Endothelial cell of umbilical vein (primary cell): ENCODE measurements at regions not wholly inside any gene's neighbourhood (a gene's known extent, or its start where the extent isn't known, plus 50 kb on each side); places are given as distances from the start of the nearest gene placed in this dataset.

Source experiments
- BruUV-seq: library from RNA; stranded (reverse); fragments of 400-500 nt; replicated peaks from 2 replicates; lab custom pipeline; 2021; lab: Mats Ljungman, UMichigan
- CTCF ChIA-PET: fragments of 300-600, 350-600 bp; sonication (Branson Sonifier 250); formaldehyde crosslinking; loops from one replicate; lab custom pipeline; 2021; ENCODE audit warnings: antibody characterized with exemption, inconsistent platforms; lab: Charles Lee
- POLR2A ChIA-PET: fragments of 300-600, 350-600 bp; sonication (Branson Sonifier 250); formaldehyde crosslinking; loops from one replicate; lab custom pipeline; 2021; ENCODE audit warnings: antibody characterized with exemption, inconsistent platforms; lab: Charles Lee
- DNase-seq: peaks from one replicate; pipeline ENCODE4 v3.0.0-alpha.2; 2011; ENCODE audit warnings: low read depth, low spot score
- FAIRE-seq: peaks from 2 replicates; lab custom pipeline; 2011; peaks lifted over from hg19 to GRCh38; lab: Jason Lieb, UNC
- H2AFZ ChIP-seq: 2 replicates; pipeline ENCODE4 v1.6.0; 2012; ENCODE audit warnings: low read depth, low read length, control low read depth, inconsistent platforms
- H3K27ac ChIP-seq: 2 replicates; pipeline ENCODE4 v1.5.1; 2011; ENCODE audit warnings: low read depth, mild to moderate bottlenecking, control low read depth, low read length, moderate library complexity; ENCODE audit not compliant: insufficient read depth
- H3K27me3 ChIP-seq, 2 experiments: 2 replicates each; pipeline versions ENCODE4 v1.6.0 to v1.6.1; 2011; ENCODE audit warnings: low read length in 2 of 2, mixed read lengths in 1 of 2; ENCODE audit not compliant: control insufficient read depth in 2 of 2, insufficient read depth in 2 of 2
- H3K36me3 ChIP-seq, 2 experiments: 2 replicates in 1 of 2; 3 replicates in 1 of 2; pipeline ENCODE4 v1.5.1; 2011; ENCODE audit warnings: low read length in 2 of 2, mild to moderate bottlenecking in 1 of 2, moderate library complexity in 1 of 2; ENCODE audit not compliant: control insufficient read depth in 2 of 2, insufficient read depth in 2 of 2; ENCODE audit errors: extremely low read depth in 1 of 2
- H3K4me1 ChIP-seq: 3 replicates; pipeline ENCODE4 v1.5.1; 2011; ENCODE audit warnings: mild to moderate bottlenecking, low read length; ENCODE audit not compliant: control insufficient read depth, insufficient read depth; ENCODE audit errors: extremely low read depth
- H3K4me2 ChIP-seq: 2 replicates; pipeline ENCODE4 v1.6.1; 2011; ENCODE audit warnings: low read length, control low read depth, mixed read lengths; ENCODE audit not compliant: insufficient read depth
- H3K4me3 ChIP-seq, 3 experiments: fragments of 200-600 bp in 1 of 3; sonication (generic), shearing (Covaris generic) in 1 of 3; replicated peaks in 1 of 3; 2 replicates each; pipeline ENCODE4 v1.5.1; 2011 to 2016; ENCODE audit warnings: control low read depth in 3 of 3, low read length in 3 of 3, mild to moderate bottlenecking in 2 of 3, inconsistent platforms in 1 of 3, low read depth in 1 of 3, moderate library complexity in 1 of 3; ENCODE audit not compliant: insufficient read depth in 1 of 3
- H3K79me2 ChIP-seq: 2 replicates; pipeline ENCODE4 v1.6.0; 2012; ENCODE audit warnings: low read length, inconsistent platforms; ENCODE audit not compliant: control insufficient read depth, insufficient read depth
- H3K9ac ChIP-seq: replicated peaks from 2 replicates; pipeline ENCODE3; 2011; ENCODE audit warnings: low read length, control low read depth; ENCODE audit not compliant: insufficient read depth; ENCODE audit errors: extremely low read depth
- H3K9me1 ChIP-seq: replicated peaks from 3 replicates; pipeline ENCODE4 v1.6.0; 2011; ENCODE audit warnings: mild to moderate bottlenecking, low read length; ENCODE audit not compliant: control insufficient read depth, insufficient read depth; ENCODE audit errors: extremely low read depth
- H3K9me3 ChIP-seq: replicated peaks from 2 replicates; pipeline ENCODE4 v1.5.1; 2012; ENCODE audit warnings: low read length, inconsistent platforms; ENCODE audit not compliant: control insufficient read depth, insufficient read depth
- H4K20me1 ChIP-seq: replicated peaks from 2 replicates; pipeline ENCODE3; 2011; ENCODE audit warnings: mild to moderate bottlenecking, low read length; ENCODE audit not compliant: control insufficient read depth, insufficient read depth; ENCODE audit errors: extremely low read depth
- EZH2 ChIP-seq: IDR thresholded peaks from 2 replicates; pipeline ENCODE4 v1.6.1; 2012; ENCODE audit warnings: borderline replicate concordance, low read depth, mild to moderate bottlenecking, moderate library complexity, low read length, inconsistent platforms; ENCODE audit not compliant: severe bottlenecking
- FOS ChIP-seq: IDR thresholded peaks from 2 replicates; pipeline ENCODE4 v1.6.1; 2011; ENCODE audit warnings: mild to moderate bottlenecking, low read length, moderate library complexity, borderline replicate concordance; ENCODE audit not compliant: insufficient read depth
- GATA2 ChIP-seq: IDR thresholded peaks from 2 replicates; pipeline ENCODE4 v1.7.0; 2011; ENCODE audit warnings: low read depth, mild to moderate bottlenecking, moderate library complexity, mixed read lengths, low read length; ENCODE audit not compliant: insufficient read length, insufficient read depth
- JUN ChIP-seq: IDR thresholded peaks from 2 replicates; pipeline ENCODE4 v1.6.1; 2011; ENCODE audit warnings: borderline replicate concordance, low read depth; ENCODE audit not compliant: insufficient read length, insufficient read depth
- MYC ChIP-seq: IDR thresholded peaks from one replicate; pipeline ENCODE4 v1.6.1; 2011; ENCODE audit warnings: mild to moderate bottlenecking, low read depth, low read length
- POLR2A ChIP-seq: IDR thresholded peaks from 2 replicates; pipeline ENCODE4 v1.6.1; 2012; ENCODE audit warnings: low read depth, mild to moderate bottlenecking, control low read depth, low read length
- POLR2AphosphoS5 ChIP-seq: IDR thresholded peaks from 2 replicates; pipeline ENCODE4 v1.6.1; 2012; ENCODE audit warnings: low read depth, mild to moderate bottlenecking, control low read depth, low read length, moderate library complexity; ENCODE audit not compliant: insufficient read depth
- dilution Hi-C: fragments of 300-500 bp; cut with MboI; formaldehyde crosslinking; loops from one replicate; pipeline ENCODE4 v1.15.0; 2019; ENCODE audit warnings: low sequenced_read_pairs; ENCODE audit not compliant: extremely low pct_ligation_motif_present
- intact Hi-C: fragments of 100-400 bp; cut with micrococcal nuclease; formaldehyde crosslinking; loops from one replicate; pipeline ENCODE4 v1.10.0; 2022
- TF ChIP-seq, protein P1 (sequence below), 2 donors: IDR thresholded peaks; 1 replicate in 1 of 2; 2 replicates in 1 of 2; pipeline ENCODE4 v1.5.1; 2011; ENCODE audit warnings: low read length in 2 of 2, mild to moderate bottlenecking in 2 of 2, moderate library complexity in 2 of 2, control low read depth in 1 of 2, inconsistent platforms in 1 of 2, low read depth in 1 of 2; ENCODE audit not compliant: insufficient read depth in 1 of 2; ENCODE audit errors: extremely low read depth in 1 of 2
- TF ChIP-seq, protein P2 (sequence below): IDR thresholded peaks from 2 replicates; pipeline ENCODE4 v1.6.1; 2011; ENCODE audit not compliant: insufficient read depth, insufficient read length

DNA sequence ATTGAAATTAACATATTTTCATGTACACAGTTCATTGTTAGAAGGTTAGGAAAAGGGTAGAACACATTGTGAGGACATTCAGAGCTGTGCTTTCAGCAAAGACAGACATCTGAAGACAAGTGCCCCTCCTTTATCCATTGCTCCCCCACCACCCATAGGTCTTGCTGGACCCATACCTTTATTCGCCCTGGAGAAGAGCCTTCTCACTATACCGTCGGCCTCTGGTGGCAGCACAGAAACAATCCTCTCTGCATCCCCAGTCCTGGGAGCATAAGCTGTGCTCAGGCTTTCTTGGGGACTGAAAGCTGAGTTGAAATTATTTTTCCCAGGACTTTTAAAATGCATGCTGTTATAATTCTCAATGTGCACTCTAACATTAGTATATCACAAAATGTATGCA is 372.3 kb downstream of the EPHA7 start:
- H4K20me1 ChIP-seq = no peaks in the 10 kb centered on the region
- no peak for FAIRE-seq
- BruUV-seq = no TSS peak
- intact Hi-C loops (no loop called here), dilution Hi-C loops (no loop called here)
- ChIA-PET CTCF (interaction anchor here (1.1 to 2.2 kb wide), 3 partner anchors 10 to 378 kb away, joined by 5 to 6 read pairs (median 5); no protein-coding TSS in a partner anchor), POLR2A (no interaction called here)
- TF ChIP-seq EZH2 (no peak), GATA2 (no peak), POLR2AphosphoS5 (no peak), JUN (no peak), FOS (no peak), MYC (no peak), POLR2A (no peak)
- TF ChIP-seq, protein P1, sequence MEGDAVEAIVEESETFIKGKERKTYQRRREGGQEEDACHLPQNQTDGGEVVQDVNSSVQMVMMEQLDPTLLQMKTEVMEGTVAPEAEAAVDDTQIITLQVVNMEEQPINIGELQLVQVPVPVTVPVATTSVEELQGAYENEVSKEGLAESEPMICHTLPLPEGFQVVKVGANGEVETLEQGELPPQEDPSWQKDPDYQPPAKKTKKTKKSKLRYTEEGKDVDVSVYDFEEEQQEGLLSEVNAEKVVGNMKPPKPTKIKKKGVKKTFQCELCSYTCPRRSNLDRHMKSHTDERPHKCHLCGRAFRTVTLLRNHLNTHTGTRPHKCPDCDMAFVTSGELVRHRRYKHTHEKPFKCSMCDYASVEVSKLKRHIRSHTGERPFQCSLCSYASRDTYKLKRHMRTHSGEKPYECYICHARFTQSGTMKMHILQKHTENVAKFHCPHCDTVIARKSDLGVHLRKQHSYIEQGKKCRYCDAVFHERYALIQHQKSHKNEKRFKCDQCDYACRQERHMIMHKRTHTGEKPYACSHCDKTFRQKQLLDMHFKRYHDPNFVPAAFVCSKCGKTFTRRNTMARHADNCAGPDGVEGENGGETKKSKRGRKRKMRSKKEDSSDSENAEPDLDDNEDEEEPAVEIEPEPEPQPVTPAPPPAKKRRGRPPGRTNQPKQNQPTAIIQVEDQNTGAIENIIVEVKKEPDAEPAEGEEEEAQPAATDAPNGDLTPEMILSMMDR (IDR thresholded peaks at IDR 0.05; ENCODE audit: extremely low read depth in 1 of 2, insufficient read depth in 1 of 2, low read depth in 1 of 2, low read length in 2 of 2) = no peak
- TF ChIP-seq, protein P2, sequence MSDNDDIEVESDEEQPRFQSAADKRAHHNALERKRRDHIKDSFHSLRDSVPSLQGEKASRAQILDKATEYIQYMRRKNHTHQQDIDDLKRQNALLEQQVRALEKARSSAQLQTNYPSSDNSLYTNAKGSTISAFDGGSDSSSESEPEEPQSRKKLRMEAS = no peak
- H3K4me2 ChIP-seq = no peak overlapping the region
- H3K79me2 ChIP-seq = no peaks in the 10 kb centered on the region
- no peak for DNase-seq
- no peaks in the 10 kb centered on the region for H3K27me3 ChIP-seq
- no peaks in the 10 kb centered on the region for H3K36me3 ChIP-seq
- no peaks in the 10 kb centered on the region for H3K9me1 ChIP-seq
- H2AFZ ChIP-seq = no peak overlapping the region
- H3K9ac ChIP-seq = no peak overlapping the region
- H3K4me3 ChIP-seq = no peak overlapping the region
- no peaks in the 10 kb centered on the region for H3K9me3 ChIP-seq
- no peak overlapping the region for H3K27ac ChIP-seq
- no peaks in the 10 kb centered on the region for H3K4me1 ChIP-seq
